ENCODE measurements at regions not wholly inside any gene's neighbourhood (a gene's known extent, or its start where the extent isn't known, plus 50 kb on each side); places are given as distances from the start of the nearest gene placed in this dataset.
A peak's percentile ranks its signal among the peaks of the same experiment; 100 is the strongest.

DNA sequence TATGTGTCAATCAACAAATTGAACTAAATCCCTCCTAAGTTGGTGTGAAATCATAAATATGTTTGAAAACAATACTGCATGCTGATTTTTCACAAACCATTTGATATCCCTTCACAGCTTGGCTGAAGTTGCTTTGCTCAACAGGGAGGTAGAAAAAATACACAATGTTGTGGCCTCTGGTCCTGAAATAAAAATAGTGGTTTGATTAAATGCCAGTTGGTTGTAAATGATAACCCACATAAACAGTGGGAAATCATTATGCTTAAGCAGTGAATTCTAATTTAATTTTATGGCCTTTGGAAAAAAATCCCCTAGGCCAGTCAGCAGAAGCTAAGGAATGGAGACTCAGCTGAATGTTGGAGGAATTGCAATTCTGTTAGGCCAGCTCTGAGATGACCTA lies 359.4 kb upstream of the CWC22 start:
- intact Hi-C loops (cut with DNase I) = no loop called here
- Histone ChIP-seq H3K4me1 (replicated peaks) (no peaks in the 10 kb centered on the region), H3K27ac (no peak overlapping the region), H3K4me3 (no peak overlapping the region), H3K36me3 (no peaks in the 10 kb centered on the region), H3K27me3 (replicated peaks; ENCODE audit: insufficient read depth) (no peaks in the 10 kb centered on the region), H3K9me3 (no peaks in the 10 kb centered on the region)
- no peak for DNase-seq (ENCODE audit: low spot score)
- TF ChIP-seq, protein P1, sequence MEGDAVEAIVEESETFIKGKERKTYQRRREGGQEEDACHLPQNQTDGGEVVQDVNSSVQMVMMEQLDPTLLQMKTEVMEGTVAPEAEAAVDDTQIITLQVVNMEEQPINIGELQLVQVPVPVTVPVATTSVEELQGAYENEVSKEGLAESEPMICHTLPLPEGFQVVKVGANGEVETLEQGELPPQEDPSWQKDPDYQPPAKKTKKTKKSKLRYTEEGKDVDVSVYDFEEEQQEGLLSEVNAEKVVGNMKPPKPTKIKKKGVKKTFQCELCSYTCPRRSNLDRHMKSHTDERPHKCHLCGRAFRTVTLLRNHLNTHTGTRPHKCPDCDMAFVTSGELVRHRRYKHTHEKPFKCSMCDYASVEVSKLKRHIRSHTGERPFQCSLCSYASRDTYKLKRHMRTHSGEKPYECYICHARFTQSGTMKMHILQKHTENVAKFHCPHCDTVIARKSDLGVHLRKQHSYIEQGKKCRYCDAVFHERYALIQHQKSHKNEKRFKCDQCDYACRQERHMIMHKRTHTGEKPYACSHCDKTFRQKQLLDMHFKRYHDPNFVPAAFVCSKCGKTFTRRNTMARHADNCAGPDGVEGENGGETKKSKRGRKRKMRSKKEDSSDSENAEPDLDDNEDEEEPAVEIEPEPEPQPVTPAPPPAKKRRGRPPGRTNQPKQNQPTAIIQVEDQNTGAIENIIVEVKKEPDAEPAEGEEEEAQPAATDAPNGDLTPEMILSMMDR (IDR thresholded peaks at IDR 0.05) = no peak
- TF ChIP-seq POLR2AphosphoS5 (IDR thresholded peaks at IDR 0.05) (no peak), POLR2A (IDR thresholded peaks at IDR 0.05) (no peak)

DNA sequence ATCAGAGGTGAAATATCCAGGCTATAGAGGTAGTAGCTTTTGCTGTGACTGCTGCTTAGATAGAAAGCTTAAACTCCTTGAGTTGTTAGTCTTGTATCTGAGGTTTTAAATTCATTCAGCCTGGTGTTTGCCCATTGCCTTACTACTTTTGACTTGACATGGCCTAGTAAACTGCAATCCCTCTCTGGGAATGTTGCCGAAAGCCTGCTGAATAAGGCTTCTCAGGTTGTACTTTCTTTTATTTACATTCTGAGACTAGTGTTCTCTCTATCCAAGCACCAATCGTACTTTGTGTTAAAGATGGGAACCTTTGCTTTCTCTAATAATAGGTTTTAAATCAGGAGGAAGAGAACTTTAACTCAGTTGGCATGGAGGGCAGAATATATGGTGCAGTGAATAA lies 357.6 kb upstream of the CWC22 start:
- WGBS = 24% methylated on average over 2 of the region's 2 CpGs
- intact Hi-C loops (cut with DNase I) = no loop called here
- DNase-seq (ENCODE audit: low spot score) = peak; percentile 73
- H3K4me1 ChIP-seq (replicated peaks) = no peaks in the 10 kb centered on the region
- H3K36me3 ChIP-seq = no peaks in the 10 kb centered on the region
- no peaks in the 10 kb centered on the region for H3K9me3 ChIP-seq
- no peaks in the 10 kb centered on the region for H3K27me3 ChIP-seq (replicated peaks; ENCODE audit: insufficient read depth)
- TF ChIP-seq POLR2AphosphoS5 (IDR thresholded peaks at IDR 0.05) = peak; percentile 81
- TF ChIP-seq, protein P1 (IDR thresholded peaks at IDR 0.05) = no peak
- H3K4me3 ChIP-seq = no peak overlapping the region
- H3K27ac ChIP-seq = no peak overlapping the region

DNA sequence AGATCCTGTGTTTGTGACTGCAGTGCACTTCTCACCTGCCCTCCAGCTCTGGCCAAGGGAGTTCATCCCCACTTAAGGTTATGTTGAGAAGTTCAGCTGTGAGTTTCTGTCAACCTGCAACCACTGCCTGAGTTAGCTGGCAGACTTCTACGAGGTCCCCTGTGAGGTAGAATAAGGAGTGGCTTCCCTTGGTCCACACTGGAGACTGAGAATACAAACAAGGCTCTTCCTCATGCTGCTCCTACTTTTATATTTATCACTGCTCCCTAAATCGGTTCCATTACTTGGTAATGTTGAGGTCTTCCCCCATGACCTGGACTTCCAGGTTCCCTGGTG lies 353.2 kb upstream of the CWC22 start:
- intact Hi-C loops (cut with DNase I) = no loop called here
- H3K27ac ChIP-seq = no peak overlapping the region
- no peak overlapping the region for H3K4me3 ChIP-seq
- no peaks in the 10 kb centered on the region for H3K4me1 ChIP-seq (replicated peaks)
- H3K36me3 ChIP-seq = no peaks in the 10 kb centered on the region
- H3K27me3 ChIP-seq (replicated peaks; ENCODE audit: insufficient read depth) = no peaks in the 10 kb centered on the region
- TF ChIP-seq POLR2AphosphoS5 (IDR thresholded peaks at IDR 0.05) = no peak
- no peak for TF ChIP-seq POLR2A (IDR thresholded peaks at IDR 0.05)
- TF ChIP-seq, protein P1 (IDR thresholded peaks at IDR 0.05) = no peak
- 70% methylated on average over 2 of the region's 2 CpGs for WGBS
- H3K9me3 ChIP-seq = no peaks in the 10 kb centered on the region
- no peak for DNase-seq (ENCODE audit: low spot score)

DNA sequence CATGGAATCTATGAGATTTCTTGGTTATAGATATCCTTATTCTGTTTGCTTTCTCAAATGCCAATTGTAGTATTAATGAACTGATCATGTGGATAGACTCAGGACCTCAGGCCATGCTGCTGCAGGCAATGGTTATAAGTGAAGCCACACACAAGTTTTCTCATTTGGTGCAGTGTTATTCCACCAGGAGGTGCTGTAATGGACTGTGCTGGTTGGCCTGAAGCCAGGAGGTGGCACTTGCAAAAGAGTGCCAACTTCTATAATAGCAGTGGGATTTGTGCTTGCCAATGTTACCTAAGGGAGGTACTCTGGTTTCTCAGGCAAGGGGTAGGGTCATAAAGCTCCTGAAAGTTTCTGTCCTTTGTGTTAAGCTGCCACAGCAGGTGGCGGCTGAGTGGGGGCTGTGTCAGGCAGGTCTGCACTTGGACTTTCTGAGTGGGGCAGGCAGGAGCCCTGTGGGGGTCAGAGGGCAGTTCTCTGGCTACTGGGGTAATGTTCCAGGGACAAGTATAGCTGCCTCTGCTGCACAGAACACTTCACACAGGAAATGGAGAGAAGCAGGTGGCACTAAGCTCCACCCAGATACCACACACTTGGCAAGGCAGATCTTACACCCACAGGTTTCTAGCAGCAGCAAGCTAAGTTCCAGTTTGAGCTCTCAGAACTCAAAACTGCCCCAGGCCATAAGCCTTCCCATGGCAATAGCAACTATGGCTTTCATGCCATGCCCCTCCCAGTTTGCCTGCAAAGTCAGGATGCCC lies 352.6 kb upstream of the CWC22 start:
- Histone ChIP-seq H3K27ac (no peak overlapping the region), H3K4me3 (no peak overlapping the region), H3K36me3 (no peaks in the 10 kb centered on the region), H3K4me1 (replicated peaks) (no peaks in the 10 kb centered on the region), H3K9me3 (no peaks in the 10 kb centered on the region), H3K27me3 (replicated peaks; ENCODE audit: insufficient read depth) (no peaks in the 10 kb centered on the region)
- no peak for DNase-seq (ENCODE audit: low spot score)
- intact Hi-C loops (cut with DNase I) = no loop called here
- WGBS = 80% methylated on average over 1 of the region's 1 CpG
- TF ChIP-seq, protein P1 (IDR thresholded peaks at IDR 0.05) = no peak
- no peak for TF ChIP-seq POLR2A (IDR thresholded peaks at IDR 0.05)
- TF ChIP-seq POLR2AphosphoS5 (IDR thresholded peaks at IDR 0.05) = no peak

DNA sequence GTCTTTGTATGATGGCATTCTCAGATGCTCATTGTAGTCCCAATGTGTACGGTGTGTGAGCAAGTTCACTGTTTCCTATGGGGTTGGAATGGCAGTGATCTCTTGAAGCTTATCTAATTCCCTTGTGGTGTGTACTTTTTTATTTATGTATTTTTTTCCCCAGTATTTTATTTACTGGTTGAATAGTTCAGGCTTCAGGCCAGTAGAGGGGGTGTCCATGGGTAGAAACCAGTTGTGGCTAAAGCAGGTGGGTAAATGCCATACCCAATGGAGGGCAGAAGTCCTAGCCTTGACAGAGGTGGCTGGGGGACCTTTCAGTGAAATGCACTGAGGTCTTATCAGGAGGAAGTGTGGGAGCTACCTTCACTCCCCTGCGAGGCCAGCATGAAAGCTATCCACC lies 351.4 kb upstream of the CWC22 start:
- no peak for TF ChIP-seq POLR2AphosphoS5 (IDR thresholded peaks at IDR 0.05)
- TF ChIP-seq POLR2A (IDR thresholded peaks at IDR 0.05) = no peak
- TF ChIP-seq, protein P1 (IDR thresholded peaks at IDR 0.05) = no peak
- H3K4me3 ChIP-seq = no peak overlapping the region
- H3K36me3 ChIP-seq = no peaks in the 10 kb centered on the region
- H3K27ac ChIP-seq = no peak overlapping the region
- no peaks in the 10 kb centered on the region for H3K27me3 ChIP-seq (replicated peaks; ENCODE audit: insufficient read depth)
- intact Hi-C loops (cut with DNase I) = no loop called here
- DNase-seq (ENCODE audit: low spot score) = no peak
- no peaks in the 10 kb centered on the region for H3K9me3 ChIP-seq
- no peaks in the 10 kb centered on the region for H3K4me1 ChIP-seq (replicated peaks)
- 79% methylated on average over 2 of the region's 2 CpGs for whole genome bisulfite sequencing
